HFFc6 (cell line): ENCODE measurements at regions not wholly inside any gene's neighbourhood (a gene's known extent, or its start where the extent isn't known, plus 50 kb on each side); places are given as distances from the start of the nearest gene placed in this dataset.
A peak's percentile ranks its signal among the peaks of the same experiment; 100 is the strongest.

Experiments used
- DNase-seq: peaks from one replicate; pipeline ENCODE4 v3.0.0-alpha.2; 2018
- H3K27ac Mint-ChIP-seq: 2 replicates; pipeline ENCODE4 v1.8.0; 2020; ENCODE audit warnings: mild to moderate bottlenecking, mixed read lengths
- H3K27me3 Mint-ChIP-seq: 2 replicates; pipeline ENCODE4 v1.8.0; 2021; ENCODE audit warnings: mild to moderate bottlenecking, moderate library complexity, mixed read lengths; ENCODE audit not compliant: insufficient read depth
- H3K36me3 Mint-ChIP-seq: 2 replicates; pipeline ENCODE4 v1.8.0; 2021; ENCODE audit warnings: low read depth, mixed read lengths
- H3K4me1 Mint-ChIP-seq: 2 replicates; pipeline ENCODE4 v1.8.0; 2020; ENCODE audit warnings: low read depth, mixed read lengths
- H3K4me3 Mint-ChIP-seq: 2 replicates; pipeline ENCODE4 v1.8.0; 2020; ENCODE audit warnings: mild to moderate bottlenecking, moderate library complexity, mixed read lengths
- H3K9me3 Mint-ChIP-seq: 2 replicates; pipeline ENCODE4 v1.8.0; 2020; ENCODE audit warnings: mild to moderate bottlenecking, mixed read lengths
- TF ChIP-seq, protein P1 (sequence below): fragments of 200-600 bp; sonication (generic); IDR thresholded peaks from 2 replicates; pipeline ENCODE4 v1.5.0; 2021; ENCODE audit warnings: antibody characterized with exemption, mild to moderate bottlenecking

DNA sequence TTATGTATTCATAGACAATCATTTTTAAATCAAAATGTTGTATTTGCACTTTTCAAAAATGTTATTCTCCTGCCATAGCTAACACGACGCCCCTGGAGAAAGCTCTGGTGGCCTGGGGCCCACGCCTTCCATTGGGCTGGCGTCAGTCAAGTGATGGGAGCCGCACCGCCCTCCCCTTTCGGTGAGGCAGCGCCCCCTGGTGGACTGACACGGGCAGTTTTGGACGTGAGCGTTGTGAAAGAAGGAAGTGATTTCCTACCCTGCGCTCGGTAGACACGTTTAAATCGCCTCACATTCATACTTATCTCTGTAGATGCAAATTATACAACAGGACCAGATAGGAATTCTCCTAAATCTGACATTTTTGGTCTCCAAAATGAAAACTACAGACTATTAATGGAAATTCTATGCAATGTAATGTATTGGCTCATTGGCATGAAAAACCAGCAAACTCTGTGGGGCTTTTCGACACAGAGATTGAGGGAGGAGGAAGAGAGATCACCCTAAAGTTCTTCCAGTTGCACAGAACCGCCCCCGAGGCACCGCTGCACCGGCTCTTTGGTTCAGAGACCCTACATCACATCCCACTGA is 326.2 kb upstream of the SOX11 start:
- Mint-ChIP-seq H3K27me3 (no peaks in the 10 kb centered on the region), H3K4me1 (no peaks in the 10 kb centered on the region), H3K27ac (no peak overlapping the region), H3K36me3 (peaks cover 6% of the 10 kb centered on the region), H3K9me3 (peaks cover 37% of the 10 kb centered on the region), H3K4me3 (no peak overlapping the region)
- TF ChIP-seq, protein P1, sequence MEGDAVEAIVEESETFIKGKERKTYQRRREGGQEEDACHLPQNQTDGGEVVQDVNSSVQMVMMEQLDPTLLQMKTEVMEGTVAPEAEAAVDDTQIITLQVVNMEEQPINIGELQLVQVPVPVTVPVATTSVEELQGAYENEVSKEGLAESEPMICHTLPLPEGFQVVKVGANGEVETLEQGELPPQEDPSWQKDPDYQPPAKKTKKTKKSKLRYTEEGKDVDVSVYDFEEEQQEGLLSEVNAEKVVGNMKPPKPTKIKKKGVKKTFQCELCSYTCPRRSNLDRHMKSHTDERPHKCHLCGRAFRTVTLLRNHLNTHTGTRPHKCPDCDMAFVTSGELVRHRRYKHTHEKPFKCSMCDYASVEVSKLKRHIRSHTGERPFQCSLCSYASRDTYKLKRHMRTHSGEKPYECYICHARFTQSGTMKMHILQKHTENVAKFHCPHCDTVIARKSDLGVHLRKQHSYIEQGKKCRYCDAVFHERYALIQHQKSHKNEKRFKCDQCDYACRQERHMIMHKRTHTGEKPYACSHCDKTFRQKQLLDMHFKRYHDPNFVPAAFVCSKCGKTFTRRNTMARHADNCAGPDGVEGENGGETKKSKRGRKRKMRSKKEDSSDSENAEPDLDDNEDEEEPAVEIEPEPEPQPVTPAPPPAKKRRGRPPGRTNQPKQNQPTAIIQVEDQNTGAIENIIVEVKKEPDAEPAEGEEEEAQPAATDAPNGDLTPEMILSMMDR: peak; percentile 65
- no peak for DNase-seq

GRCh38 chr2:5367321-5367720 is 324.9 kb upstream of the SOX11 start:
- H3K4me3 Mint-ChIP-seq: no peak overlapping the region
- no peak overlapping the region for H3K27ac Mint-ChIP-seq
- H3K9me3 Mint-ChIP-seq: peaks cover 33% of the 10 kb centered on the region

GRCh38 chr2:5368263-5368662 is 323.9 kb upstream of the SOX11 start:
- no peak overlapping the region for H3K4me3 Mint-ChIP-seq
- H3K27ac Mint-ChIP-seq: no peak overlapping the region
- no peaks in the 10 kb centered on the region; the same call in 1 of the 2 replicates for H3K27me3 Mint-ChIP-seq
- TF ChIP-seq, protein P1: no peak
- H3K36me3 Mint-ChIP-seq: peaks cover 6% of the 10 kb centered on the region
- H3K9me3 Mint-ChIP-seq: peaks cover 36% of the 10 kb centered on the region
- no peaks in the 10 kb centered on the region for H3K4me1 Mint-ChIP-seq
- no peak for DNase-seq

More at GRCh38 chr2:5367321-5367720, 324.9 kb upstream of the SOX11 start:
- TF ChIP-seq, protein P1: no peak
- H3K36me3 Mint-ChIP-seq: peaks cover 6% of the 10 kb centered on the region
- no peak for DNase-seq
- no peaks in the 10 kb centered on the region for H3K27me3 Mint-ChIP-seq
- H3K4me1 Mint-ChIP-seq: no peaks in the 10 kb centered on the region

- DNase-seq: no peak
- H3K4me1 Mint-ChIP-seq: no peaks in the 10 kb centered on the region
- peaks cover 35% of the 10 kb centered on the region for H3K9me3 Mint-ChIP-seq
- H3K36me3 Mint-ChIP-seq: peaks cover 6% of the 10 kb centered on the region
- no peak overlapping the region for H3K27ac Mint-ChIP-seq
- TF ChIP-seq, protein P1: no peak
- H3K27me3 Mint-ChIP-seq: no peaks in the 10 kb centered on the region; the same call in 1 of the 2 replicates
- H3K4me3 Mint-ChIP-seq: no peak overlapping the region
Measured at GRCh38 chr2:5369510-5369909, 322.7 kb upstream of the SOX11 start.

DNA sequence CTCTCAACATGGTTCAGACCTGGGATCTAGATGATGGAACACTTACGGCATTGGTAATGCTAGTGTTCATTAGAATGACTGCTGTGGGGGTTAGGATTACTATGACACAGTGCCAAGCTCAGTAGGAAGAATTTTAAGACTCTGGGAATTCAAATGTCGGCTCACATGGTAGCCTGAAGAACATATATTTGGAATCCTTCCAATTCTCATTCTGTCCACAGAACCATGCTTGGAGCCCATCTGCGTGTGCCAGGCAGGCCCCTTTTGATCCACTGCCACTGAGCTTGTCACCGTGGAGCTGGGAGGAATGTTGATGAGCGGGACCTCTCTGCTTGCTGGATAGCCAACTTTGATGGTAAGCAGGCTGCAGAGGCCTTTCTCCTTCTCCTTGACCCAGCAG is 322.0 kb upstream of the SOX11 start:
- no peak overlapping the region for H3K4me3 Mint-ChIP-seq
- H3K36me3 Mint-ChIP-seq: peaks cover 8% of the 10 kb centered on the region
- DNase-seq: no peak
- no peak overlapping the region for H3K27ac Mint-ChIP-seq
- no peaks in the 10 kb centered on the region; the same call in 1 of the 2 replicates for H3K27me3 Mint-ChIP-seq
- H3K4me1 Mint-ChIP-seq: no peaks in the 10 kb centered on the region
- TF ChIP-seq, protein P1: no peak
- peaks cover 36% of the 10 kb centered on the region for H3K9me3 Mint-ChIP-seq

- Mint-ChIP-seq H3K36me3 (peaks cover 16% of the 10 kb centered on the region), H3K4me1 (no peaks in the 10 kb centered on the region), H3K27ac (no peak overlapping the region), H3K4me3 (no peak overlapping the region), H3K27me3 (no peaks in the 10 kb centered on the region; the same call in 1 of the 2 replicates), H3K9me3 (peaks cover 43% of the 10 kb centered on the region)
- DNase-seq: no peak
- TF ChIP-seq, protein P1: no peak
Measured at GRCh38 chr2:5372141-5372540, 320.0 kb upstream of the SOX11 start.
